ENCODE measurements at regions not wholly inside any gene's neighbourhood (a gene's known extent, or its start where the extent isn't known, plus 50 kb on each side); places are given as distances from the start of the nearest gene placed in this dataset.

DNA sequence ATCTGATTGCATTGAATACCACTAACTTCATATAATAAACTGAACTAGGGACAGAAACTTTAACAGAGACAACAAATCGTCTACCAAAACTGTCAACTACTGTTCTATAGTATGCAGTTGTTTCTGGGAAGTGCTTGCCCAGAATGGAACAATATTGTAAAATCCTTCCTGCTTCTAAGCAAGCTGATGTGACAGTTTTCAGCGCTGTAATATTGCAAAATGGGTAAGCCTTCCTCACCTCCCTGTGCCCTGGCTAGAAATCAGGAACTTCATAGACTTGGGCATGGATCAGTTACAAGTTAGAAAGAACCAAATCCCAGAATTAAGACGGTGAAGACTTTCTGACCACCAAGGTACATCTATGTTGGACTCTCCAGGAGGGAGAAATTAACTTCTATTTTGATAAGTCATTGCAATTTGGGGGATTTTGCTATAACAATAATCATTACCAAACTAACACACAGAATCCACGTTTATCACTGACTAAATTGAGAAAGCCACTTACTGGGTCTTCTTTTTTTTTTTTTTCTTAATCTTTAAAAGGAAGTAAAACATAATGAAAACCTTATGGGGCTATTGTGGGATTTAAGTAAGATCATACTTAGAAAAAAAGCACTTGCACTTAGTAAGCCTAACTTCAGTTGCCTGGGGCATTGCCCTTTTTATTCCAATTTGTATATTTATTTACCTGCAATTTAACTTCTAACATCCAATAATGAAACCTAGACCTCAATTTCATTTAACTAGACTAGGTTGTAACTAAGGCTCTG, 261.5 kb downstream of the TRIB2 start (continued):
- TF ChIP-seq, protein P1, sequence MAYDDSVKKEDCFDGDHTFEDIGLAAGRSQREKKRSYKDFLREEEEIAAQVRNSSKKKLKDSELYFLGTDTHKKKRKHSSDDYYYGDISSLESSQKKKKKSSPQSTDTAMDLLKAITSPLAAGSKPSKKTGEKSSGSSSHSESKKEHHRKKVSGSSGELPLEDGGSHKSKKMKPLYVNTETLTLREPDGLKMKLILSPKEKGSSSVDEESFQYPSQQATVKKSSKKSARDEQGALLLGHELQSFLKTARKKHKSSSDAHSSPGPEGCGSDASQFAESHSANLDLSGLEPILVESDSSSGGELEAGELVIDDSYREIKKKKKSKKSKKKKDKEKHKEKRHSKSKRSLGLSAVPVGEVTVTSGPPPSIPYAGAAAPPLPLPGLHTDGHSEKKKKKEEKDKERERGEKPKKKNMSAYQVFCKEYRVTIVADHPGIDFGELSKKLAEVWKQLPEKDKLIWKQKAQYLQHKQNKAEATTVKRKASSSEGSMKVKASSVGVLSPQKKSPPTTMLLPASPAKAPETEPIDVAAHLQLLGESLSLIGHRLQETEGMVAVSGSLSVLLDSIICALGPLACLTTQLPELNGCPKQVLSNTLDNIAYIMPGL (CRISPR knock-in tag; IDR thresholded peaks at IDR 0.05; ENCODE audit: borderline replicate concordance), result no peak

DNA sequence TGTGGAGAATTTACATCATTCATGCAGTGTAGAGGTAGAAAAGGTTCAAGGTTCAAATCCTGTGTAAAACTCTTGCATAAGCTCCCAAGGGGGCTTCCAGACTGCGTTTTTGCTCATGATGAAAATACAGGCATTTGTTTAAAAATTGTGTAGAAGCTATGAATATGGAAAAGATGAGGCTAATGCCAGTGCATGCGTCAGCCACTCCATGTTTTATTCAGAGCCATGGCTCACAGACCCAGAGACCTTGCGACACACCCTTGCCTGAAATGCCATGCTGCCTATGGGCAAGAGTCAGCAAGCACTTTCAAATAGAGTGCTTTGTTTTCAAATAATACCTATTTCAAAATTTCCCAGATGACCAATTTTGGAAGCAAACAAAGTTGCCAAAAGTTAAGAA, 262.3 kb downstream of the TRIB2 start:
- no peak for ATAC-seq
- CTCF ChIA-PET, result no interaction called here
- POLR2A ChIA-PET, result no interaction called here
- DNase-seq (ENCODE audit: low read depth in 1 of 2, low spot score in 1 of 2), result no peak
- Histone ChIP-seq H3K4me2 (no peak overlapping the region), H3K4me1 (no peaks in the 10 kb centered on the region), H3K9me3 (no peaks in the 10 kb centered on the region), H3K4me3 (no peak overlapping the region), H3K27ac (no peak overlapping the region)
- TF ChIP-seq POLR2A (IDR thresholded peaks at IDR 0.05; ENCODE audit: low read length) (no peak), TFCP2L1 (CRISPR knock-in tag; IDR thresholded peaks at IDR 0.05) (no peak), HDAC2 (IDR thresholded peaks at IDR 0.05) (no peak), MAFK (IDR thresholded peaks at IDR 0.05; ENCODE audit: partially characterized antibody) (no peak), CBX8 (IDR thresholded peaks at IDR 0.05) (no peak), FOXS1 (CRISPR knock-in tag; IDR thresholded peaks at IDR 0.05) (no peak), FOSB (CRISPR knock-in tag; IDR thresholded peaks at IDR 0.05) (no peak), ESRRA (IDR thresholded peaks at IDR 0.05; ENCODE audit: borderline replicate concordance, low read length) (no peak), MYC (IDR thresholded peaks at IDR 0.05; ENCODE audit: borderline replicate concordance, low read length) (no peak), TP53 (CRISPR knock-in tag; IDR thresholded peaks at IDR 0.05) (no peak), EP300 (IDR thresholded peaks at IDR 0.05) (no peak), HOXA7 (CRISPR knock-in tag; IDR thresholded peaks at IDR 0.05) (no peak), RFX5 (IDR thresholded peaks at IDR 0.05) (no peak), KDM1A (IDR thresholded peaks at IDR 0.05; ENCODE audit: low read depth) (no peak), GATA3 (IDR thresholded peaks at IDR 0.05; ENCODE audit: borderline replicate concordance) (no peak), NR3C1 (IDR thresholded peaks at IDR 0.05) (no peak)
- TF ChIP-seq, protein P2, sequence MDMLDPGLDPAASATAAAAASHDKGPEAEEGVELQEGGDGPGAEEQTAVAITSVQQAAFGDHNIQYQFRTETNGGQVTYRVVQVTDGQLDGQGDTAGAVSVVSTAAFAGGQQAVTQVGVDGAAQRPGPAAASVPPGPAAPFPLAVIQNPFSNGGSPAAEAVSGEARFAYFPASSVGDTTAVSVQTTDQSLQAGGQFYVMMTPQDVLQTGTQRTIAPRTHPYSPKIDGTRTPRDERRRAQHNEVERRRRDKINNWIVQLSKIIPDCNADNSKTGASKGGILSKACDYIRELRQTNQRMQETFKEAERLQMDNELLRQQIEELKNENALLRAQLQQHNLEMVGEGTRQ (IDR thresholded peaks at IDR 0.05), result no peak
- TF ChIP-seq, protein P3, sequence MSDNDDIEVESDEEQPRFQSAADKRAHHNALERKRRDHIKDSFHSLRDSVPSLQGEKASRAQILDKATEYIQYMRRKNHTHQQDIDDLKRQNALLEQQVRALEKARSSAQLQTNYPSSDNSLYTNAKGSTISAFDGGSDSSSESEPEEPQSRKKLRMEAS (IDR thresholded peaks at IDR 0.05), result no peak
- TF ChIP-seq, protein P4, sequence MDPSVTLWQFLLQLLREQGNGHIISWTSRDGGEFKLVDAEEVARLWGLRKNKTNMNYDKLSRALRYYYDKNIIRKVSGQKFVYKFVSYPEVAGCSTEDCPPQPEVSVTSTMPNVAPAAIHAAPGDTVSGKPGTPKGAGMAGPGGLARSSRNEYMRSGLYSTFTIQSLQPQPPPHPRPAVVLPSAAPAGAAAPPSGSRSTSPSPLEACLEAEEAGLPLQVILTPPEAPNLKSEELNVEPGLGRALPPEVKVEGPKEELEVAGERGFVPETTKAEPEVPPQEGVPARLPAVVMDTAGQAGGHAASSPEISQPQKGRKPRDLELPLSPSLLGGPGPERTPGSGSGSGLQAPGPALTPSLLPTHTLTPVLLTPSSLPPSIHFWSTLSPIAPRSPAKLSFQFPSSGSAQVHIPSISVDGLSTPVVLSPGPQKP (IDR thresholded peaks at IDR 0.05; ENCODE audit: low read depth, low read length), result no peak
- WGBS (ENCODE audit: missing lambda C conversion rate), result 9% methylated on average over 3 of the region's 3 CpGs
- no peak for FAIRE-seq

DNA sequence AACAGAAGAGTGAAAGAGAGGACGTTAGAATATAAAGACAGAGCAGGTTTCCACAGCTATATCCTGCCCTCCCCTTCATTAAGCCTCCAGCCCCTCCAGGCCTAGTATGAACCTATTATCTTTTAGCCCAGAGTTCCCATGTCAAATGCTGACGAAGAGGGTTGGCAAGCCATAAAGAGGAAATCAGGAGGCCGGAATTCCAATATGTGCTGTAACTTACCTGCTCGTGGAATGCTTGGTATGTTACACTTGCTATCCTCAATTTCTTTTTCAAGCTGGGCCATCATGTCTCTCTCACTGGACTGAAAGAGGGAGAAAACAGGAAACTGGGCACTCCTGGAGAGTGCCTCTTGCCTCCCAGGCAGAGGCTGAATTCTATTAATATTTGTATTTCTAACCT, 264.1 kb downstream of the TRIB2 start:
- FAIRE-seq (no peak), ATAC-seq (no peak), DNase-seq (ENCODE audit: low read depth in 1 of 2, low spot score in 1 of 2) (no peak)
- H3K4me3 ChIP-seq, result no peak overlapping the region
- ChIA-PET CTCF (interaction anchor here (0.8 kb wide), 1 partner anchor 265 kb away, joined by 3 read pairs; no protein-coding TSS in a partner anchor), POLR2A (no interaction called here)
- H3K27ac ChIP-seq, result no peak overlapping the region
- no peaks in the 10 kb centered on the region for H3K4me1 ChIP-seq
- WGBS (ENCODE audit: missing lambda C conversion rate), result 2% methylated on average over 4 of the region's 4 CpGs
- no peak overlapping the region for H3K4me2 ChIP-seq
- no peaks in the 10 kb centered on the region for H3K9me3 ChIP-seq
- no peak for TF ChIP-seq CBX2 (IDR thresholded peaks at IDR 0.05; ENCODE audit: borderline replicate concordance, low read depth)
- TF ChIP-seq RCOR1 (IDR thresholded peaks at IDR 0.05; ENCODE audit: low read depth, low read length), result no peak
- TF ChIP-seq HEYL (CRISPR knock-in tag; IDR thresholded peaks at IDR 0.05), result no peak
- TF ChIP-seq RAD21 (conservative IDR thresholded peaks at IDR 0.05 in 1 of 2, IDR thresholded peaks at IDR 0.05 in 1 of 2), result no peak
- TF ChIP-seq CEBPB (IDR thresholded peaks at IDR 0.05), result no peak
- TF ChIP-seq, protein P5, sequence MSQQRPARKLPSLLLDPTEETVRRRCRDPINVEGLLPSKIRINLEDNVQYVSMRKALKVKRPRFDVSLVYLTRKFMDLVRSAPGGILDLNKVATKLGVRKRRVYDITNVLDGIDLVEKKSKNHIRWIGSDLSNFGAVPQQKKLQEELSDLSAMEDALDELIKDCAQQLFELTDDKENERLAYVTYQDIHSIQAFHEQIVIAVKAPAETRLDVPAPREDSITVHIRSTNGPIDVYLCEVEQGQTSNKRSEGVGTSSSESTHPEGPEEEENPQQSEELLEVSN (IDR thresholded peaks at IDR 0.05; ENCODE audit: borderline replicate concordance, low read depth), result no peak
- TF ChIP-seq FOXS1 (CRISPR knock-in tag; IDR thresholded peaks at IDR 0.05), result no peak
- no peak for TF ChIP-seq MYC (IDR thresholded peaks at IDR 0.05; ENCODE audit: borderline replicate concordance, low read length)
- TF ChIP-seq MAFK (IDR thresholded peaks at IDR 0.05; ENCODE audit: partially characterized antibody), result no peak
- no peak for TF ChIP-seq TP53 (CRISPR knock-in tag; IDR thresholded peaks at IDR 0.05)
- no peak for TF ChIP-seq PHF8 (IDR thresholded peaks at IDR 0.05; ENCODE audit: borderline replicate concordance, low read depth)
- TF ChIP-seq, protein P6, sequence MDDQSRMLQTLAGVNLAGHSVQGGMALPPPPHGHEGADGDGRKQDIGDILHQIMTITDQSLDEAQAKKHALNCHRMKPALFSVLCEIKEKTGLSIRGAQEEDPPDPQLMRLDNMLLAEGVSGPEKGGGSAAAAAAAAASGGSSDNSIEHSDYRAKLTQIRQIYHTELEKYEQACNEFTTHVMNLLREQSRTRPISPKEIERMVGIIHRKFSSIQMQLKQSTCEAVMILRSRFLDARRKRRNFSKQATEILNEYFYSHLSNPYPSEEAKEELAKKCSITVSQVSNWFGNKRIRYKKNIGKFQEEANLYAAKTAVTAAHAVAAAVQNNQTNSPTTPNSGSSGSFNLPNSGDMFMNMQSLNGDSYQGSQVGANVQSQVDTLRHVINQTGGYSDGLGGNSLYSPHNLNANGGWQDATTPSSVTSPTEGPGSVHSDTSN (IDR thresholded peaks at IDR 0.05), result no peak
- no peak for TF ChIP-seq HOXB5 (CRISPR knock-in tag; IDR thresholded peaks at IDR 0.05)
- no peak for TF ChIP-seq ZC3H11A (IDR thresholded peaks at IDR 0.05)
- TF ChIP-seq KDM1A (IDR thresholded peaks at IDR 0.05; ENCODE audit: low read depth), result no peak
- TF ChIP-seq NR3C1 (IDR thresholded peaks at IDR 0.05), result no peak
- TF ChIP-seq, protein P3 (IDR thresholded peaks at IDR 0.05), result no peak
- TF ChIP-seq, protein P7, sequence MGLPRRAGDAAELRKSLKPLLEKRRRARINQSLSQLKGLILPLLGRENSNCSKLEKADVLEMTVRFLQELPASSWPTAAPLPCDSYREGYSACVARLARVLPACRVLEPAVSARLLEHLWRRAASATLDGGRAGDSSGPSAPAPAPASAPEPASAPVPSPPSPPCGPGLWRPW (IDR thresholded peaks at IDR 0.05), result no peak
- TF ChIP-seq RFX5 (IDR thresholded peaks at IDR 0.05), result no peak

Measured in A549 (cell line).